Right lobe of liver (tissue), 4 donors: ENCODE measurements at regions not wholly inside any gene's neighbourhood (a gene's known extent, or its start where the extent isn't known, plus 50 kb on each side); places are given as distances from the start of the nearest gene placed in this dataset.

Source experiments
- CTCF ChIP-seq, 4 donors: fragments of 200-600 bp in 3 of 4; fragments of 450-650 bp in 1 of 4; IDR thresholded peaks; one replicate each; pipeline versions ENCODE4 v1.5.1 to v1.8.0; 2016 to 2022; ENCODE audit warnings: antibody characterized with exemption in 4 of 4, mild to moderate bottlenecking in 2 of 4
- POLR2A ChIP-seq: fragments of 450-650 bp; IDR thresholded peaks from one replicate; pipeline ENCODE4 v1.6.1; 2017; ENCODE audit warnings: antibody characterized with exemption, mild to moderate bottlenecking
- donor health status: DM: no; HTN: no; CAD: no.
- donor health status: DM: no; HTN: no; CAD: no.
- donor health status: DM: no; HTN: yes; CAD: no.

DNA sequence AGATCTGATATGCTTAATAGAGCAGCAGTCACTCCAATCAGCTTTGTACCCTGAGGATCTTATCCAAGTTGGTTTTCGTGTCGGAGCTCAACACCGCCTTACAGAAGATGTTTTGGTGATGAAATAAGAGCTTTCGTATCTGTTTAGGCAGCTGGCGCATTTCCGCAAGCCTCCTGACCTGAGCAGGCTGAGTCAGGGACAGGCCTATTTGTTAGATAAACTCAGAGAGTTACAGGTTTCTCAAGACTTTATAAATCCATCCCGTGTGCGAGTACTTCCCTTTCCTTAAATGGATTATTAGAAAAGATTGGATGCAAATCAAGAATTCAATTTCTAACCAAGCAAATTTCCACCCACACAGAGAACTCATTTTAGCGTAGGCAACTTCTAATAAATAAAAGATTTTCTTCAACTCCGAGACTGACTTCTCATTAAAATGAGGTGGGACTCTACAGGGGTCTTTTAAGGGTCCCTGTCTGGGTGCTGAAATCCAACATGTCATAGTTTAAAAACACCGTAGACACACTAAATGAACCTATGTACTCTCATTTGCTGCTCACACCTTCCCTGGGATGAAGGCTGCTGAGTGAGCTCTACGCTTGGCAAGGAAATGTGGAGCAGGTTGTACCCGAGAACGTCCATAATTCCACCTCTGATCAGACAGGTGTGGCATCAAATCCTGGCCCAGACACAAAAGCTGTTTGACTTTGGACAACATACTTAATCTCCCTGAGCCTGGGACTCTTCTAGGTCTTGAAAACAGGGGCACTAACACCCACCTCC, 106.9 kb upstream of the F3 start:
- no peak for TF ChIP-seq POLR2A
- no peak for TF ChIP-seq CTCF (IDR thresholded peaks at IDR 0.05)
